Trophoblast cell (in vitro differentiated cells and primary cell): ENCODE measurements at regions not wholly inside any gene's neighbourhood (a gene's known extent, or its start where the extent isn't known, plus 50 kb on each side); places are given as distances from the start of the nearest gene placed in this dataset.

Experiments
- DNase-seq, 2 donors: peaks; one replicate each; pipeline ENCODE4 v3.0.0-alpha.2; 2016
- H2AFZ ChIP-seq: 2 replicates; pipeline ENCODE4 v1.6.1; 2013; ENCODE audit warnings: low read length, moderate library complexity, mild to moderate bottlenecking; ENCODE audit not compliant: insufficient read depth, poor library complexity
- H2AK5ac ChIP-seq: 2 replicates; pipeline ENCODE4 v1.6.1; 2013; ENCODE audit warnings: mild to moderate bottlenecking, low read length
- H2BK120ac ChIP-seq: 2 replicates; pipeline ENCODE4 v1.6.1; 2013; ENCODE audit warnings: low read length, mild to moderate bottlenecking, moderate library complexity; ENCODE audit not compliant: insufficient read depth, poor library complexity
- H2BK12ac ChIP-seq: 2 replicates; pipeline ENCODE4 v1.6.1; 2013; ENCODE audit warnings: mild to moderate bottlenecking, low read length, moderate library complexity
- H2BK5ac ChIP-seq: 2 replicates; pipeline ENCODE4 v1.6.1; 2013; ENCODE audit warnings: low read length, low read depth, moderate library complexity, mild to moderate bottlenecking; ENCODE audit not compliant: poor library complexity
- H3K14ac ChIP-seq: 2 replicates; pipeline ENCODE4 v1.6.1; 2013; ENCODE audit warnings: mild to moderate bottlenecking, low read length
- H3K18ac ChIP-seq: 2 replicates; pipeline ENCODE4 v1.6.1; 2013; ENCODE audit warnings: mild to moderate bottlenecking, low read length
- H3K23ac ChIP-seq: 2 replicates; pipeline ENCODE4 v1.6.1; 2013; ENCODE audit warnings: low read length
- H3K27ac ChIP-seq: 2 replicates; pipeline ENCODE4 v1.5.1; 2013; ENCODE audit warnings: low read depth, mild to moderate bottlenecking, inconsistent platforms, low read length, moderate library complexity
- H3K27me3 ChIP-seq: 2 replicates; pipeline ENCODE4 v1.6.1; 2013; ENCODE audit warnings: inconsistent platforms, mild to moderate bottlenecking, low read length, moderate library complexity; ENCODE audit not compliant: insufficient read depth
- H3K36me3 ChIP-seq, 2 experiments: 1 replicate in 1 of 2; 2 replicates in 1 of 2; pipeline ENCODE4 v1.6.1; 2013; ENCODE audit warnings: low read length in 2 of 2, mild to moderate bottlenecking in 2 of 2, moderate library complexity in 1 of 2; ENCODE audit not compliant: insufficient read depth in 2 of 2, control insufficient read depth in 1 of 2
- H3K4ac ChIP-seq: 2 replicates; pipeline ENCODE4 v1.6.1; 2013; ENCODE audit warnings: low read depth, mild to moderate bottlenecking, low read length, moderate library complexity
- H3K4me1 ChIP-seq, 2 experiments: 1 replicate in 1 of 2; 2 replicates in 1 of 2; pipeline ENCODE4 v1.6.1; 2013; ENCODE audit warnings: low read length in 2 of 2, mild to moderate bottlenecking in 2 of 2, moderate library complexity in 1 of 2; ENCODE audit not compliant: insufficient read depth in 2 of 2, control insufficient read depth in 1 of 2
- H3K4me2 ChIP-seq: 2 replicates; pipeline ENCODE4 v1.6.1; 2013; ENCODE audit warnings: inconsistent platforms, mild to moderate bottlenecking, low read length, moderate library complexity
- H3K4me3 ChIP-seq: 2 replicates; pipeline ENCODE4 v1.5.1; 2013; ENCODE audit warnings: mild to moderate bottlenecking, low read depth, low read length, inconsistent platforms
- H3K79me1 ChIP-seq: one replicate; pipeline ENCODE4 v1.6.1; 2013; ENCODE audit warnings: low read length
- H3K79me2 ChIP-seq: 2 replicates; pipeline ENCODE4 v1.6.1; 2013; ENCODE audit warnings: low read length, mild to moderate bottlenecking; ENCODE audit not compliant: control insufficient read depth, insufficient read depth, poor library complexity
- H3K9ac ChIP-seq: 2 replicates; pipeline ENCODE4 v1.6.1; 2013; ENCODE audit warnings: mild to moderate bottlenecking, low read length
- H3K9me3 ChIP-seq: 2 replicates; pipeline ENCODE4 v1.6.1; 2013; ENCODE audit warnings: low read depth, mild to moderate bottlenecking, control low read depth, inconsistent platforms, low read length; ENCODE audit not compliant: insufficient read depth
- H4K12ac ChIP-seq: 2 replicates; pipeline ENCODE4 v1.6.1; 2013; ENCODE audit warnings: low read depth, mild to moderate bottlenecking, low read length, moderate library complexity
- H4K8ac ChIP-seq: 2 replicates; pipeline ENCODE4 v1.6.1; 2013; ENCODE audit warnings: low read depth, mild to moderate bottlenecking, low read length, moderate library complexity
- H4K91ac ChIP-seq: one replicate; pipeline ENCODE4 v1.6.1; 2013; ENCODE audit warnings: low read depth, mild to moderate bottlenecking, low read length, moderate library complexity
- WGBS: extraction: QIAGEN DNeasy Blood & Tissue Kit; methylation state at CpG from one replicate; pipeline ENCODE4 v1.1.7; 2013; ENCODE audit warnings: missing lambda C conversion rate; ENCODE audit not compliant: insufficient read length, insufficient coverage; ENCODE audit errors: extremely low coverage; 5-methylcytosine and 5-hydroxymethylcytosine counted together

- no peak overlapping the region for H4K91ac ChIP-seq
- H4K12ac ChIP-seq: no peak overlapping the region
- H2BK5ac ChIP-seq: no peak overlapping the region
- H3K14ac ChIP-seq: no peak overlapping the region
- H3K27ac ChIP-seq: no peak overlapping the region
- no peaks in the 10 kb centered on the region for H3K27me3 ChIP-seq
- no peaks in the 10 kb centered on the region for H3K36me3 ChIP-seq
- H3K79me1 ChIP-seq: peaks cover 3% of the 10 kb centered on the region
- H3K4ac ChIP-seq: no peak overlapping the region
- no peak overlapping the region for H2BK12ac ChIP-seq
- H4K8ac ChIP-seq: no peak overlapping the region
- H2BK120ac ChIP-seq: no peak overlapping the region
- no peak for DNase-seq
- no peak overlapping the region for H3K23ac ChIP-seq
- H3K4me3 ChIP-seq: no peak overlapping the region
- no peaks in the 10 kb centered on the region for H3K79me2 ChIP-seq
- peaks cover 7 to 8% of the 10 kb centered on the region in 2 experiments for H3K4me1 ChIP-seq
- WGBS: no CpG with 5 or more reads among the region's 5 CpGs
- H3K4me2 ChIP-seq: no peak overlapping the region
- no peak overlapping the region for H2AK5ac ChIP-seq
- no peak overlapping the region for H2AFZ ChIP-seq
- H3K18ac ChIP-seq: no peak overlapping the region
- H3K9ac ChIP-seq: no peak overlapping the region
- no peaks in the 10 kb centered on the region for H3K9me3 ChIP-seq
Measured at GRCh38 chr16:86305440-86305839, 204.9 kb upstream of the FOXF1 start.

GRCh38 chr16:86306011-86306644 is 204.2 kb upstream of the FOXF1 start:
- no peak overlapping the region for H3K14ac ChIP-seq
- H3K27me3 ChIP-seq: no peaks in the 10 kb centered on the region
- no peak overlapping the region for H3K18ac ChIP-seq
- H3K23ac ChIP-seq: no peak overlapping the region
- H2AFZ ChIP-seq: no peak overlapping the region
- H3K9me3 ChIP-seq: no peaks in the 10 kb centered on the region
- WGBS: no CpG with 5 or more reads among the region's 7 CpGs
- no peak overlapping the region for H2BK12ac ChIP-seq
- DNase-seq: no peak
- no peak overlapping the region for H3K4me3 ChIP-seq
- no peak overlapping the region for H2AK5ac ChIP-seq
- H3K4ac ChIP-seq: no peak overlapping the region
- no peak overlapping the region for H2BK120ac ChIP-seq
- H3K79me1 ChIP-seq: peaks cover 1% of the 10 kb centered on the region
- no peak overlapping the region for H3K9ac ChIP-seq
- no peaks in the 10 kb centered on the region for H3K79me2 ChIP-seq
- H3K4me2 ChIP-seq: no peak overlapping the region
- no peak overlapping the region for H4K91ac ChIP-seq
- no peak overlapping the region for H2BK5ac ChIP-seq
- no peak overlapping the region for H4K8ac ChIP-seq
- H4K12ac ChIP-seq: no peak overlapping the region
- H3K4me1 ChIP-seq: peaks cover 2 to 8% of the 10 kb centered on the region in 2 experiments
- H3K27ac ChIP-seq: no peak overlapping the region
- H3K36me3 ChIP-seq: no peaks in the 10 kb centered on the region

- Histone ChIP-seq H3K36me3 (no peaks in the 10 kb centered on the region), H2BK12ac (no peak overlapping the region), H3K4me2 (no peak overlapping the region), H3K18ac (no peak overlapping the region), H2AK5ac (no peak overlapping the region), H4K12ac (no peak overlapping the region), H3K79me1 (peaks cover 1% of the 10 kb centered on the region), H3K14ac (no peak overlapping the region), H3K9ac (no peak overlapping the region), H3K4me3 (no peak overlapping the region), H4K8ac (no peak overlapping the region), H4K91ac (no peak overlapping the region), H3K79me2 (no peaks in the 10 kb centered on the region), H3K4me1 (peaks cover 2 to 8% of the 10 kb centered on the region in 2 experiments), H2BK120ac (no peak overlapping the region), H3K27ac (no peak overlapping the region), H3K4ac (no peak overlapping the region), H3K27me3 (no peaks in the 10 kb centered on the region), H2AFZ (no peak overlapping the region), H3K9me3 (no peaks in the 10 kb centered on the region), H3K23ac (no peak overlapping the region), H2BK5ac (no peak overlapping the region)
- no peak for DNase-seq
- no CpG with 5 or more reads among the region's 9 CpGs for WGBS
Measured at GRCh38 chr16:86306811-86307513, 203.4 kb upstream of the FOXF1 start.

- Histone ChIP-seq H3K4ac (no peak overlapping the region), H4K91ac (no peak overlapping the region), H3K18ac (no peak overlapping the region), H2BK12ac (no peak overlapping the region), H3K9me3 (no peaks in the 10 kb centered on the region), H3K23ac (no peak overlapping the region), H2AFZ (no peak overlapping the region), H3K4me3 (no peak overlapping the region), H3K4me1 (peaks cover 2 to 8% of the 10 kb centered on the region in 2 experiments), H3K36me3 (no peaks in the 10 kb centered on the region), H3K14ac (no peak overlapping the region), H3K79me2 (no peaks in the 10 kb centered on the region), H3K27me3 (no peaks in the 10 kb centered on the region), H4K12ac (no peak overlapping the region), H2AK5ac (no peak overlapping the region), H2BK5ac (no peak overlapping the region), H3K27ac (no peak overlapping the region), H2BK120ac (no peak overlapping the region), H3K79me1 (no peaks in the 10 kb centered on the region), H3K9ac (no peak overlapping the region), H3K4me2 (no peak overlapping the region), H4K8ac (no peak overlapping the region)
- WGBS: no CpG with 5 or more reads among the region's 6 CpGs
- no peak for DNase-seq
Measured at GRCh38 chr16:86307514-86307903, 202.8 kb upstream of the FOXF1 start.
